MCF 10A (cell line): ENCODE measurements at regions not wholly inside any gene's neighbourhood (a gene's known extent, or its start where the extent isn't known, plus 50 kb on each side); places are given as distances from the start of the nearest gene placed in this dataset.
A peak's percentile ranks its signal among the peaks of the same experiment; 100 is the strongest.

Source experiments
- BruUV-seq: library from RNA; stranded (reverse); fragments of 400-500 nt; replicated peaks from 2 replicates; lab custom pipeline; 2021; lab: Mats Ljungman, UMichigan
- CTCF ChIA-PET: fragments of 300-600 bp; sonication (Branson Sonifier 250); formaldehyde crosslinking; extraction: SDS; loops from one replicate; lab custom pipeline; 2021; ENCODE audit warnings: antibody characterized with exemption, inconsistent platforms; lab: Yijun Ruan, JAX
- POLR2A ChIA-PET: fragments of 300-600, 350-650 bp; sonication (Branson Sonifier 250); formaldehyde crosslinking; extraction: SDS; loops from one replicate; lab custom pipeline; 2020; ENCODE audit warnings: antibody characterized with exemption, inconsistent platforms; lab: Yijun Ruan, JAX
- DNase-seq: peaks from one replicate; pipeline ENCODE4 v3.0.0-alpha.2; 2018; ENCODE audit not compliant: unreplicated experiment
- H3K27ac Mint-ChIP-seq: one replicate; pipeline ENCODE4 v1.8.0; 2022; ENCODE audit warnings: mild to moderate bottlenecking, low read depth, mixed read lengths; ENCODE audit not compliant: unreplicated experiment
- H3K27me3 Mint-ChIP-seq: one replicate; pipeline ENCODE4 v1.8.0; 2022; ENCODE audit warnings: mixed read lengths; ENCODE audit not compliant: insufficient read depth, unreplicated experiment
- H3K36me3 Mint-ChIP-seq: one replicate; pipeline ENCODE4 v1.8.0; 2022; ENCODE audit warnings: mild to moderate bottlenecking, moderate library complexity, mixed read lengths; ENCODE audit not compliant: insufficient read depth, unreplicated experiment
- H3K4me1 Mint-ChIP-seq: one replicate; pipeline ENCODE4 v1.8.0; 2022; ENCODE audit warnings: mixed read lengths; ENCODE audit not compliant: insufficient read depth, unreplicated experiment
- H3K4me3 Mint-ChIP-seq: one replicate; pipeline ENCODE4 v1.8.0; 2022; ENCODE audit warnings: mild to moderate bottlenecking, moderate library complexity, mixed read lengths; ENCODE audit not compliant: unreplicated experiment
- H3K9me3 Mint-ChIP-seq: one replicate; pipeline ENCODE4 v1.8.0; 2022; ENCODE audit warnings: mixed read lengths; ENCODE audit not compliant: unreplicated experiment
- CTCF ChIP-seq: fragments of 200-600 bp; IDR thresholded peaks from one replicate; pipeline ENCODE4 v1.8.0; 2022; ENCODE audit warnings: antibody characterized with exemption, mild to moderate bottlenecking; ENCODE audit not compliant: unreplicated experiment
- intact Hi-C: fragments of 100-400 bp; cut with micrococcal nuclease; formaldehyde crosslinking; loops from 2 replicates; pipeline ENCODE4 v1.14.1; 2022

DNA sequence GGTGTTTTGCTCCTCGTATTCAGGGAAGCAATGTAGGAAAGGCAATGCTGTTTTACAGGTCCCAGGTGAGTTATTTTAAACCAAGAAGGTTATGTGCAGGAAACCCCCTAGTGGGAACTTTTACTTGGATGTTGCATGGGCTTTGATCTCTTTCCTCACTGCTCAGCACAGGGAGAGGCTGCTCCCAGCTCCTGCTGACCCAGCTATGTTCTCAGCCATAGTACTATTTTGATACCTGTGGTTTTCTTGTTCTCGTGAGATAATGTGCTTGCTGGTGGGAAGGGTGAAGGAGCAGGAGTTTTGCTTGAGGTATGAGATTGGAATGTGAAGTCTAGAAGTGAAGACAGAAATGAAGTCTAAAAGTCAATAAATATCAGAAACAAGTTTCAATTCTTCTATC is 265.6 kb upstream of the FBXL7 start:
- no peak for TF ChIP-seq CTCF
- H3K4me3 Mint-ChIP-seq: no peak overlapping the region
- peaks cover 10% of the 10 kb centered on the region for H3K4me1 Mint-ChIP-seq

DNA sequence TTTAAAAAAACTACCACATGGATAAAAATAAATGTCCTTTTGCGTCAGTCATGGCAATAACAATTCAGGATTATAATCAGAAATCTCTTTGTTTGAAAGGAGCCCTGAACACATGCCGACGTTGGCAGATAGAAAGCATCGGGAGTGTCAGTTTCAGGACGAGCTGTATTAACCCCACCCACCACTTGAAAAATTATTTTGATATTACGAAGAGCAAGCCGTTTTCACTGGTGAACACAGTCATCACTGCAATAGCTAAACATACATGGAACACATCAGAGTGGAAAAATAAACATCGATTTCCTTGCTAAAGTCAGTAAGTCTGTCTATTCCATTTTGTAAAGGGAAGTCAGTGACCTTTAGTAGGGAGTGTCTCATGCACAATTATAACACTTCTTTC is 266.4 kb upstream of the FBXL7 start:
- peaks cover 10% of the 10 kb centered on the region for H3K4me1 Mint-ChIP-seq
- TF ChIP-seq CTCF: no peak
- H3K9me3 Mint-ChIP-seq: no peaks in the 10 kb centered on the region
- POLR2A ChIA-PET: interaction anchor here (0.8 kb wide), 1 partner anchor 592 kb away, joined by 3 read pairs; no protein-coding TSS in a partner anchor
- H3K36me3 Mint-ChIP-seq: no peaks in the 10 kb centered on the region
- no TSS peak for BruUV-seq
- no peak overlapping the region for H3K4me3 Mint-ChIP-seq
- no peaks in the 10 kb centered on the region for H3K27me3 Mint-ChIP-seq
- CTCF ChIA-PET: no interaction called here
- intact Hi-C loops: no loop called here
- DNase-seq: no peak
- H3K27ac Mint-ChIP-seq: no peak overlapping the region

More for the DNA sequence above, 265.6 kb upstream of the FBXL7 start:
- no peak overlapping the region for H3K27ac Mint-ChIP-seq
- no peaks in the 10 kb centered on the region for H3K36me3 Mint-ChIP-seq
- POLR2A ChIA-PET: no interaction called here
- intact Hi-C loops: no loop called here
- BruUV-seq: no TSS peak
- CTCF ChIA-PET: no interaction called here
- H3K9me3 Mint-ChIP-seq: no peaks in the 10 kb centered on the region
- no peaks in the 10 kb centered on the region for H3K27me3 Mint-ChIP-seq
- peak; percentile 9 for DNase-seq

- POLR2A ChIA-PET: no interaction called here
- Mint-ChIP-seq H3K36me3 (no peaks in the 10 kb centered on the region), H3K4me3 (no peak overlapping the region), H3K27me3 (peaks cover under 1% of the 10 kb centered on the region), H3K4me1 (peaks cover 5% of the 10 kb centered on the region), H3K9me3 (no peaks in the 10 kb centered on the region), H3K27ac (no peak overlapping the region)
- intact Hi-C loops: no loop called here
- no peak for TF ChIP-seq CTCF
- CTCF ChIA-PET: interaction anchor here (0.5 to 0.9 kb wide), 2 partner anchors 9 to 141 kb away, joined by 3 read pairs; no protein-coding TSS in a partner anchor
- no TSS peak for BruUV-seq
- peak; percentile 4 for DNase-seq
These were observed 277.8 kb upstream of the FBXL7 start for GRCh38 chr5:15222156-15222555.

- ChIA-PET CTCF (interaction anchor here (0.6 to 0.7 kb wide), 3 partner anchors 114 to 378 kb away, joined by 3 to 4 read pairs (median 3); no protein-coding TSS in a partner anchor), POLR2A (no interaction called here)
- TF ChIP-seq CTCF: no peak
- H3K36me3 Mint-ChIP-seq: no peaks in the 10 kb centered on the region
- DNase-seq: no peak
- no peak overlapping the region for H3K27ac Mint-ChIP-seq
- H3K27me3 Mint-ChIP-seq: peaks cover 11% of the 10 kb centered on the region
- no peak overlapping the region for H3K4me3 Mint-ChIP-seq
- H3K9me3 Mint-ChIP-seq: no peaks in the 10 kb centered on the region
- no TSS peak for BruUV-seq
- H3K4me1 Mint-ChIP-seq: peaks cover 5% of the 10 kb centered on the region
- intact Hi-C loops: no loop called here
These were observed 279.3 kb upstream of the FBXL7 start for GRCh38 chr5:15220642-15221173.
